ENCODE measurements at regions not wholly inside any gene's neighbourhood (a gene's known extent, or its start where the extent isn't known, plus 50 kb on each side); places are given as distances from the start of the nearest gene placed in this dataset.

GRCh38 chr13:108439556-108439955 is 170.0 kb downstream of the TNFSF13B start:
- no peak for DNase-seq

GRCh38 chr13:108444448-108444847 is 174.9 kb downstream of the TNFSF13B start:
- DNase-seq, result peak; percentile 45

DNA sequence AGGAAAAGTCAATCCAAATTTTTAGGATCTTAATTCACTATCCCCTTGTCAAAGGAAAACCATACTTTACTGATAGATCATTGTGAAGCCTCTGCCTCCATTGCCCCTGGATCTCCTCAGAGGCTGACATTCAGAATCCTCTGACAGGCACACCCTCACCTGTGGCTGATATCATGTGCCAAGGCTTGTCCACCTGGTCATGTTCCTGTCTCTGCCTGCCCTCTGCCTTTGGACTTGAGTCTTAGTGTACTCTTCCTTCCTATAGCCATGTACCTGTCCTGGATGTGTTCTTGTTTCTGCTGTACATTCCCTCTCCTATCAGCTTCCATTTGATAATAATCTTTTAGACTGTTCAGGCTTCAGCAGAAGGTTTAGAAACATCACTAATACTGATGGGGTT is 179.4 kb downstream of the TNFSF13B start:
- DNase-seq, result no peak

DNA sequence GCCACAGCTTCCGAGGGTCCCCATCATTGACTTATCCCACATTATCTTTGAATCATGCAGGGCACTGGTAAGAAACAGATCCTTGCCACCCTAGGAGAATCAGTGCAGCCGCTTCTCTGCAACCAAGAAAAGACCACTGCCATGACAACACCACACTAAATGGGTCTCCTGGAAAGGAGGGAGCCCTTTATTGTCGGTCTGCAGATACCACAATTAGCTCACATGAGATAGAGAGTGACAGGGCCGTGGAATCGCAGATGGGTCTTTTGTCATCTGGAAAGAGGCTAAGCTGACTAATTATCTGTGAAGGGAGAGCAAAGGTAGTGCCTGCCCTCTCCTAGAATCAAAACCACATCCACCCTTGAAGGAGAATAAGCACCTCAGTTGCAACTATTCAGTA is 178.3 kb upstream of the MYO16 start:
- DNase-seq, result peak; percentile 6

- no peak for DNase-seq
Observed at GRCh38 chr13:108455320-108455719, 174.1 kb upstream of the MYO16 start.

DNA sequence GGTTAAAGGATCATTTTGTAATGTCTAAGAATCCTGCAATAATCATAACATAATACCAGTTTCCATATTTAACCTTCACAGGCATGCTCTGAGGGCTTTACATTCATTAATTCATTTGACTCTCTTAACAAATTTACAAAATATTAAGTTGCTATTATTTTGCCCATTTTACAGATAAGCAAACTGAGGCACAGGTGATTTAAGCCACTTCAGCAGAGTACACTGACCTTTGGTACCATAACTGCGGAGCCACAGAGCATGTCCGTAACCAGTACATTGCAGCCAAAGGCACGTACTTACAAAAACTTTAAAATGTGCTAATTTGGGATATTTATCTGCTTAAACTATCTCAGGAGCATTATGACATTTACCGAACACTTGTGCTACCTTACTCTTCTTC is 169.4 kb upstream of the MYO16 start:
- DNase-seq, result no peak

DNA sequence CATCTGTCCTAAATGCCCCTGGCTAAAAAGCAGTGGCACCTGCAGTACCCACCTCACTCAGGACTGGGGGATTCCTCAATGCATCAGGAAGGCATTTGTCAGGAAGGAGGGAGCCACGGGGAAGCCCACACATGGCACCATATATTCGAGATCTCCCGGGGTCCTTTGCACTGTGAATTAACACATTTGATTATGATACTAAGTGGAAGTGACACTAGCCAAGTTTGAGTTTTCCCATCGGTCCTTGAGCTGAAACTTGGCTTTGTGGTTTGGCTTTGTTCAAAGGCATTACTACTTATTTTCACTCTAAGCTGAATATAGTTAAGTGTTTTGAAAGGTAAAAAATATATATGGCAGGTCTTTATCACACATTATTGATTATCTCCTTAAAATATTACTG is 168.7 kb upstream of the MYO16 start:
- DNase-seq, result no peak

- DNase-seq, result no peak
Observed at GRCh38 chr13:108463340-108463739, 166.1 kb upstream of the MYO16 start.

DNA sequence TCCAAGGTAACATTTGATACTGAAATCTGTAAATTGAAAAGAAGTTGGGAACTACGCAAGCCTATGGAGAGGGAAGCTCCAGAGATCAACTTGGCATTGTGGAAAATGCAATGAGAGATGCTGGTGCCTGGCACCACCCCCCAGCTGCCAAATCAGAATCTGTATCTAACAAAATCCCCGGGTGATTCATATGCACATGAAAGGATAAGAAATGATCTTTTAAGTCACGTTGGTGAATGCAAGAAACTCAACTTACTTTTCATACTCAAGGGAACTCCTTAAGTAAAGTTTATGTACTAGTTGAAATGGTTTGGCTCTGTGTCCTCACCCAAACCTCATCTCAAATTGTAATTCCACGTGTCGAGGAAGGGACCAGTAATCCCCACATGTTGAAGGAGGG is 158.5 kb upstream of the MYO16 start:
- no peak for DNase-seq

- DNase-seq, result no peak
Observed at GRCh38 chr13:108475181-108475580, 154.2 kb upstream of the MYO16 start.

GRCh38 chr13:108477376-108477775 is 152.0 kb upstream of the MYO16 start:
- no peak for DNase-seq

- DNase-seq, result no peak
Observed at GRCh38 chr13:108478179-108478578, 151.2 kb upstream of the MYO16 start.

GRCh38 chr13:108483981-108484380 is 145.4 kb upstream of the MYO16 start:
- no peak for DNase-seq

- no peak for DNase-seq
Observed at GRCh38 chr13:108486096-108486495, 143.3 kb upstream of the MYO16 start.

DNA sequence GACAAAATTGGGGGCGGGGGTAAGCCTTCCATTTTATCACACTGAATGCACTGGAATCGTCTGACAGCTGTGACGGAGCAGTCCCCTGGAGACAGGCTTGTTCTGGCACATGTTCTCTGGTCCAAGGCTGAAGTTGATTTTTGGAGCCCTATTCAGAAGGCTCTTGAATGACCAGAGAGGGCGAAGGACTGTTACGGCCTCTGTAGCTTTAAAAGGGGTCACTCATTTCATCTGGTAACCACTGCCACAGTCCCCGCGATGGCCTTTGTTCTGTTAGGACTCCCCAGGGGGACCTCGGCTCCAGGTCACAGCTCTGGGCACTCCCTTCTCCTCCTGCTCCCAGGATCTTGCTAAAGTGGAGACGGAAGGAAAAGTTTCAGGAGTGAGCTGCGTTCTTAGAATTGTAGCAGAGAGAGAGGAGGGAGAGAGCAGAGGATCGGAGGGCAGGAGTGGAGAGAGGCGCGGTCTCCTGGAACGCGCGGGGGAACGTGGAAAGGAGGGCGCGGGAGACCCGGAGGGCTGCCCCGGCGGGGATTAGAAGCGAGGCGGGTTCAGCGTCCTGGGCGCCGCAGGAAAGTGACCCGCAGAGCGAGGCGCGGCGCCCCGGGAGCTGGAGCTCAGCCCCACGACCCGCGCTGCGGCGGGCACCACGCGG is 134.3 kb upstream of the MYO16 start:
- DNase-seq, result no peak

GRCh38 chr13:108495646-108496361 is 133.6 kb upstream of the MYO16 start:
- no peak for DNase-seq

DNA sequence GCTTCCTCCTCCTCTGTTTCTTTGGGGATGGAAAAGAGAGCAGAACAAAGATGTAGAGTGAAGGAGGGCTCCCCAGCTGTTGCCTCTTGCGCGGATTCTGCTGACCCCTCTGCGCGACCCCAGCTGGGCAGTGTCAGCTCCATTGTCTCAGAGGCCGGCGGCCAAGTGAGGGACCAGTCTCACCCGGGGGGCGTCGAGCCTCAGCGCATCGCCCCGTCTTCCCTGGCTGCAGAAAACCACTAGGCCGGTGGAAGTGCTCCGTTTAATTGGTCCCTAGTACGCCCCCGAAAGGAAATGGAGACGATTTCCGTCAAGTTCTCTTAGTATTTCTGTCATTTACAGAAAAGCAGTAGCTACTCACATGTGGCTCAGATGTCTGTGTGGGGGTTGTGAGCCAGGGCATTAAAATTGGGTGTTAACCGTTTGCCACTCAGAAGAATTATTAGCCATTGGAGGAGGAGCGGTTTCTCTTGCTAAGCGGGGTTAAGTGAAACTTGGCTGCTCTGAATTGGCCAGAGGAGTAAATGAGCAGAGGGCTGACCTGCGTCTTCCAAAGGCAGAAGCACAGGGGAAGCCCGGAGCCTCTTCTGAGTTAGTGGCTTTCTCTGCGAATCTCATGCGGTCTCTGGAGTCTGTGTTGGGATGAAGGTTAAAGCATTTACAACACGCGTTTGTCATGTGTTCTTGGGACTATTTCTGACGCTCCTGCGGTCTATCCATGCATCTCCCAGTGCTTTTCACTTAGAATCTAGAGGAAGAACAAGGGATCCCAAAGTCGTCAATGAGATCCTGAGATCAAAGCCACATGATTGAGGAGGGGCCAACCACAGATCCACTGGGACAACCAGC is 132.8 kb upstream of the MYO16 start:
- no peak for DNase-seq

GRCh38 chr13:108500711-108501110 is 128.7 kb upstream of the MYO16 start:
- DNase-seq, result no peak

GRCh38 chr13:108508263-108508662 is 121.1 kb upstream of the MYO16 start:
- DNase-seq, result no peak

- no peak for DNase-seq
Observed at GRCh38 chr13:108525827-108526226, 103.6 kb upstream of the MYO16 start.

GRCh38 chr13:108526286-108526685 is 103.1 kb upstream of the MYO16 start:
- no peak for DNase-seq

- no peak for DNase-seq
Observed at GRCh38 chr13:108527844-108528243, 101.6 kb upstream of the MYO16 start.

GRCh38 chr13:108528303-108528702 is 101.1 kb upstream of the MYO16 start:
- no peak for DNase-seq

DNA sequence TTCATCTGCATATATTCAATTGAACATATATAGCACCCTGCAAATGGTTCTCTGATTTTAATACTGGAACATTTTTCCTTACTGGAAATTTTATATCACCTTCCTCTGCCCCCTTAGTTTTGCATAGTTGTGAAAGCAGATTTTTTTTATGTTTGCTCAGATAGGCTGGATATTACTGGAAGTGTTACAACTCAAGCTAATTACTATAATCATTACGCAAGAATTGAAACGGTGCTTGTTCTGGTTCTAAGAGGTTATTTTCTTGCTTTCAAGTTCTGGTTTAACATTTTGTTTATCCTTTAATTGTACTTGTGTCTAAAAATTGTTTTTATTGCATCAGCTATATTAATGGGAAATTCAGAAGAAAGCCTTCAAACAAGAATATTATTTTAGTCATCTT is 95.6 kb upstream of the MYO16 start:
- no peak for DNase-seq
